Neural progenitor cell (in vitro differentiated cells): ENCODE measurements at regions not wholly inside any gene's neighbourhood (a gene's known extent, or its start where the extent isn't known, plus 50 kb on each side); places are given as distances from the start of the nearest gene placed in this dataset.

Experiments used
- DNase-seq: peaks from one replicate; pipeline ENCODE4 v3.0.0-alpha.2; 2016; ENCODE audit warnings: low spot score
- H2AFZ ChIP-seq: fragments of 200-600 bp; sonication (generic); replicated peaks from 2 replicates; pipeline ENCODE4 v1.6.1; 2016; ENCODE audit warnings: antibody characterized with exemption
- H3F3A ChIP-seq: fragments of 200-600 bp; sonication (generic); 2 replicates; pipeline ENCODE4 v1.6.1; 2016; ENCODE audit warnings: antibody characterized with exemption, low read depth
- H3K27ac ChIP-seq: fragments of 200-600 bp; sonication (generic); 2 replicates; pipeline ENCODE4 v1.5.1; 2016; ENCODE audit warnings: mild to moderate bottlenecking
- H3K27me3 ChIP-seq: fragments of 200-600 bp; sonication (generic); 2 replicates; pipeline ENCODE4 v1.6.1; 2016; ENCODE audit warnings: mild to moderate bottlenecking, moderate library complexity
- H3K36me3 ChIP-seq: fragments of 200-600 bp; sonication (generic); 2 replicates; pipeline ENCODE4 v1.5.1; 2016
- H3K4me1 ChIP-seq: fragments of 200-600 bp; sonication (generic); 2 replicates; pipeline ENCODE4 v1.6.1; 2016; ENCODE audit warnings: mixed run types
- H3K4me2 ChIP-seq: fragments of 200-600 bp; sonication (generic); 2 replicates; pipeline ENCODE4 v1.6.1; 2016
- H3K4me3 ChIP-seq: fragments of 200-600 bp; sonication (generic); 2 replicates; pipeline ENCODE4 v1.5.1; 2016
- H3K79me2 ChIP-seq: fragments of 200-600 bp; sonication (generic); 2 replicates; pipeline ENCODE4 v1.6.1; 2016; ENCODE audit warnings: low read depth
- H3K9ac ChIP-seq: fragments of 200-600 bp; sonication (generic); 2 replicates; pipeline ENCODE4 v1.6.1; 2016
- H3K9me3 ChIP-seq: fragments of 200-600 bp; sonication (generic); 2 replicates; pipeline ENCODE4 v1.5.1; 2016; ENCODE audit warnings: low read depth
- H4K20me1 ChIP-seq: fragments of 200-600 bp; sonication (generic); 2 replicates; pipeline ENCODE4 v1.6.1; 2016; ENCODE audit warnings: low read depth
- H3K27ac Mint-ChIP-seq: 3 replicates; pipeline ENCODE4 v1.8.0; 2021; ENCODE audit warnings: mixed read lengths
- H3K27me3 Mint-ChIP-seq: 2 replicates; pipeline ENCODE4 v1.8.0; 2022; ENCODE audit warnings: low read depth, mild to moderate bottlenecking, inconsistent platforms, moderate library complexity, mixed read lengths; ENCODE audit not compliant: insufficient read depth
- H3K36me3 Mint-ChIP-seq: 3 replicates; pipeline ENCODE4 v1.8.0; 2021; ENCODE audit warnings: mixed read lengths
- H3K4me1 Mint-ChIP-seq: 3 replicates; pipeline ENCODE4 v1.8.0; 2021; ENCODE audit warnings: mixed read lengths
- H3K4me3 Mint-ChIP-seq: 3 replicates; pipeline ENCODE4 v1.8.0; 2021; ENCODE audit warnings: mild to moderate bottlenecking, moderate library complexity, mixed read lengths
- H3K9me3 Mint-ChIP-seq: 3 replicates; pipeline ENCODE4 v1.8.0; 2020; ENCODE audit warnings: mixed read lengths
- EZH2 ChIP-seq: fragments of 200-600 bp; sonication (generic); IDR thresholded peaks from 2 replicates; pipeline ENCODE4 v1.6.1; 2017; ENCODE audit warnings: antibody characterized with exemption, mild to moderate bottlenecking, moderate library complexity
- EZH2phosphoT487 ChIP-seq: fragments of 200-600 bp; sonication (generic); IDR thresholded peaks from 2 replicates; pipeline ENCODE4 v1.6.1; 2017; ENCODE audit warnings: antibody characterized with exemption
- TF ChIP-seq, protein P1 (sequence below): fragments of 200-600 bp; sonication (generic); IDR thresholded peaks from 2 replicates; pipeline ENCODE4 v1.5.1; 2017; ENCODE audit warnings: antibody characterized with exemption, mild to moderate bottlenecking

DNA sequence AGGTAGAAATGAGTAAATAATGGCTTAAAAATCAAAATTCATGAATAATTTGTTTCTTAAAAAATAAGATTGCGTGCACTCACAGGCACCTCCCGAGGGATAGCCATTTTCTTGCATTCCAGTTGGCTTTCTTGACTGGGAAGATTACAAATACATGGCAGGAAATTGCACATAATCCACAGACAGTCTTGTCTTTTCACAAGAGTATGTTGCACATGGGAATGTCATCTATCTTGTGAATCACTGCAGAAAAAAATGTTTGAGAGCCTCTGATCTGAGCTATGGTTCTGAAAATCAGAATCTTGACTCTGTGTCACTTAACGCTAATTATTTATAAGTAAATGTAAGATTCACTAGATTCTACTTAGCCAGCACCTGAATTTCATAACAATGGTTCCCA is 74.1 kb upstream of the PRKG1 start:
- Mint-ChIP-seq H3K4me3 (no peak overlapping the region), H3K4me1 (peaks cover 8% of the 10 kb centered on the region), H3K27me3 (no peaks in the 10 kb centered on the region), H3K36me3 (no peaks in the 10 kb centered on the region), H3K27ac (no peak overlapping the region), H3K9me3 (no peaks in the 10 kb centered on the region)
- H3F3A ChIP-seq: peaks cover 5% of the 10 kb centered on the region
- no peaks in the 10 kb centered on the region for H3K79me2 ChIP-seq
- no peak overlapping the region for H3K27ac ChIP-seq
- no peaks in the 10 kb centered on the region for H4K20me1 ChIP-seq
- H3K4me2 ChIP-seq: no peak overlapping the region
- no peak overlapping the region for H3K9ac ChIP-seq
- H3K4me3 ChIP-seq: no peak overlapping the region
- no peak overlapping the region for H2AFZ ChIP-seq
- TF ChIP-seq, protein P1, sequence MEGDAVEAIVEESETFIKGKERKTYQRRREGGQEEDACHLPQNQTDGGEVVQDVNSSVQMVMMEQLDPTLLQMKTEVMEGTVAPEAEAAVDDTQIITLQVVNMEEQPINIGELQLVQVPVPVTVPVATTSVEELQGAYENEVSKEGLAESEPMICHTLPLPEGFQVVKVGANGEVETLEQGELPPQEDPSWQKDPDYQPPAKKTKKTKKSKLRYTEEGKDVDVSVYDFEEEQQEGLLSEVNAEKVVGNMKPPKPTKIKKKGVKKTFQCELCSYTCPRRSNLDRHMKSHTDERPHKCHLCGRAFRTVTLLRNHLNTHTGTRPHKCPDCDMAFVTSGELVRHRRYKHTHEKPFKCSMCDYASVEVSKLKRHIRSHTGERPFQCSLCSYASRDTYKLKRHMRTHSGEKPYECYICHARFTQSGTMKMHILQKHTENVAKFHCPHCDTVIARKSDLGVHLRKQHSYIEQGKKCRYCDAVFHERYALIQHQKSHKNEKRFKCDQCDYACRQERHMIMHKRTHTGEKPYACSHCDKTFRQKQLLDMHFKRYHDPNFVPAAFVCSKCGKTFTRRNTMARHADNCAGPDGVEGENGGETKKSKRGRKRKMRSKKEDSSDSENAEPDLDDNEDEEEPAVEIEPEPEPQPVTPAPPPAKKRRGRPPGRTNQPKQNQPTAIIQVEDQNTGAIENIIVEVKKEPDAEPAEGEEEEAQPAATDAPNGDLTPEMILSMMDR: no peak
- no peak for TF ChIP-seq EZH2
- no peak for TF ChIP-seq EZH2phosphoT487
- no peaks in the 10 kb centered on the region for H3K36me3 ChIP-seq
- H3K4me1 ChIP-seq: peaks cover 4% of the 10 kb centered on the region
- no peaks in the 10 kb centered on the region for H3K27me3 ChIP-seq
- no peak for DNase-seq
- H3K9me3 ChIP-seq: no peaks in the 10 kb centered on the region

DNA sequence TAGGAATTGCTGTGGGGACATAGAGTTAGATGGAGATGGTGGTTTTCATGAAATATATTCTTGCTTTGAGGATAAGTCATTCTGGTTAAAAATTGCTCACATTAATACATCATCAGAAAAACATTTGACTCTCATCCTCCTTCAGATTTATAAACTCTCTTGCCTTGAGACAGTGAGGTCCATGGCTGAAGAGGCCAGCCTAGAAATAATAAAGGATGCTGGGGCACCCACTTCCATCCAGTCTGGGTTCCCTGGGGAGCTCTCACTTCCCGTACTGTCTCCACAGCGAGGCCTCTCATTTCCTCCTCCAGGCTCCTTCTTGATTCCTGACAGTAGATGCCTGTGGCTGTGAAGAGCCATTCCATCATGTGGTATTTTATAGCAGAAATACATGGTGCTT is 73.3 kb upstream of the PRKG1 start:
- no peak for DNase-seq
- no peaks in the 10 kb centered on the region for H3K36me3 Mint-ChIP-seq
- Histone ChIP-seq H3K27ac (no peak overlapping the region), H3K27me3 (no peaks in the 10 kb centered on the region), H4K20me1 (no peaks in the 10 kb centered on the region), H3K4me3 (no peak overlapping the region), H3K4me1 (peaks cover 7% of the 10 kb centered on the region), H2AFZ (peak overlapping the region; percentile 38), H3K79me2 (no peaks in the 10 kb centered on the region), H3K9me3 (no peaks in the 10 kb centered on the region), H3K4me2 (no peak overlapping the region), H3K36me3 (no peaks in the 10 kb centered on the region), H3K9ac (no peak overlapping the region), H3F3A (peaks cover 5% of the 10 kb centered on the region)
- no peak overlapping the region for H3K4me3 Mint-ChIP-seq
- no peaks in the 10 kb centered on the region for H3K27me3 Mint-ChIP-seq
- H3K27ac Mint-ChIP-seq: no peak overlapping the region
- peaks cover 13% of the 10 kb centered on the region for H3K4me1 Mint-ChIP-seq
- TF ChIP-seq EZH2 (no peak), EZH2phosphoT487 (no peak)
- TF ChIP-seq, protein P1: no peak
- H3K9me3 Mint-ChIP-seq: no peaks in the 10 kb centered on the region

DNA sequence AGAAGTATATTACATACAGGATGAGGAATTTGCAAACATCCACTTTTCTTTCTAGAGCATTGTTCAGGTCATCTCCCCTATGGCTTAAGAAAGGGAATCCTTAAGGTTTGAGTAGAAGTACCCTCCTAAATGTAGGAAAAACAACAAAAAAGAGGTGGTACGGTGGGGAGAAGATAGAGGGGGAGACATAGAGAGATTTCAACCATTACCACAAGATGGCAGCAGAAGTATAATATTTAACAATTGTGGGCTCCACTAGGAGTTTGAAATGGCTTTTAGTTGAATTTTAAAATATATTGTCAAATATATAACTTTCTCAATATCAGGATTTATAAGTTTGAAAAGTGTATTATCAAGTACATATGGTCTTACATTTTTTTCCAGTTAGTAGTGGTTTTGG is 72.7 kb upstream of the PRKG1 start:
- H4K20me1 ChIP-seq: no peaks in the 10 kb centered on the region
- no peak overlapping the region for H3K27ac ChIP-seq
- Mint-ChIP-seq H3K27ac (no peak overlapping the region), H3K36me3 (no peaks in the 10 kb centered on the region), H3K4me3 (no peak overlapping the region), H3K4me1 (peaks cover 15% of the 10 kb centered on the region), H3K27me3 (no peaks in the 10 kb centered on the region), H3K9me3 (no peaks in the 10 kb centered on the region)
- no peak overlapping the region for H2AFZ ChIP-seq
- no peaks in the 10 kb centered on the region for H3K36me3 ChIP-seq
- no peak overlapping the region for H3K9ac ChIP-seq
- H3F3A ChIP-seq: peaks cover 5% of the 10 kb centered on the region
- H3K4me3 ChIP-seq: no peak overlapping the region
- H3K79me2 ChIP-seq: no peaks in the 10 kb centered on the region
- peaks cover 9% of the 10 kb centered on the region for H3K4me1 ChIP-seq
- H3K4me2 ChIP-seq: no peak overlapping the region
- peak; percentile 51 for DNase-seq
- no peaks in the 10 kb centered on the region for H3K27me3 ChIP-seq
- H3K9me3 ChIP-seq: no peaks in the 10 kb centered on the region
- TF ChIP-seq, protein P1: peak; percentile 83
- TF ChIP-seq EZH2phosphoT487: no peak
- TF ChIP-seq EZH2: no peak

DNA sequence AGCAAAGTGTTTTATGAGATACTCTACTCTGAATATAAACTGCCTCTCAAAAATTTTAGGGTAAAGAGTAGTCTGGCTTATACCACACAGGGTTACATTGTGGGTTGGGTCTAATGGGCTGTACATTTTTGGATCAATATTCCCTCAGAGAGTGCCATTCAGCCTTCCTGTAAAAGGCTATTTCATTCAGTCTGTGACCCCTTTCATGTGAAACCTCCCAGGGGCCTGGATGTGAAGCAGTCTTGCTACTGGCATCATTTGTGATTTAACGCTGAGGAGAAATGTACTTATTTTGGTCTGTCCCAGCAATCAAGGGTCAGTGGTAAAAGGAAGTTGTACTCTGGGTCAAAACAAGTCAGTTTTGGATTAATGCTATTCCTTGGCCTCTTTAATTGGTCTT is 71.8 kb upstream of the PRKG1 start:
- H3F3A ChIP-seq: peaks cover 5% of the 10 kb centered on the region
- H3K4me1 Mint-ChIP-seq: peaks cover 15% of the 10 kb centered on the region
- no peak for DNase-seq
- no peak overlapping the region for H3K4me3 Mint-ChIP-seq
- H3K9me3 ChIP-seq: no peaks in the 10 kb centered on the region
- no peaks in the 10 kb centered on the region for H3K79me2 ChIP-seq
- no peak overlapping the region for H3K9ac ChIP-seq
- TF ChIP-seq, protein P1: no peak
- no peak overlapping the region for H3K4me2 ChIP-seq
- H3K27me3 ChIP-seq: no peaks in the 10 kb centered on the region
- H3K9me3 Mint-ChIP-seq: no peaks in the 10 kb centered on the region
- H3K27me3 Mint-ChIP-seq: peaks cover 3% of the 10 kb centered on the region
- no peaks in the 10 kb centered on the region for H3K36me3 Mint-ChIP-seq
- H3K27ac Mint-ChIP-seq: no peak overlapping the region
- H4K20me1 ChIP-seq: no peaks in the 10 kb centered on the region
- H2AFZ ChIP-seq: peak overlapping the region; percentile 61
- peaks cover 9% of the 10 kb centered on the region for H3K4me1 ChIP-seq
- no peaks in the 10 kb centered on the region for H3K36me3 ChIP-seq
- no peak overlapping the region for H3K27ac ChIP-seq
- no peak overlapping the region for H3K4me3 ChIP-seq
